ENCODE measurements at regions not wholly inside any gene's neighbourhood (a gene's known extent, or its start where the extent isn't known, plus 50 kb on each side); places are given as distances from the start of the nearest gene placed in this dataset.
"Not testable (repeated sequence)": the region's sequence is repeated elsewhere in the genome, so short reads cannot be mapped to it uniquely, and the experiment has no call there.

DNA sequence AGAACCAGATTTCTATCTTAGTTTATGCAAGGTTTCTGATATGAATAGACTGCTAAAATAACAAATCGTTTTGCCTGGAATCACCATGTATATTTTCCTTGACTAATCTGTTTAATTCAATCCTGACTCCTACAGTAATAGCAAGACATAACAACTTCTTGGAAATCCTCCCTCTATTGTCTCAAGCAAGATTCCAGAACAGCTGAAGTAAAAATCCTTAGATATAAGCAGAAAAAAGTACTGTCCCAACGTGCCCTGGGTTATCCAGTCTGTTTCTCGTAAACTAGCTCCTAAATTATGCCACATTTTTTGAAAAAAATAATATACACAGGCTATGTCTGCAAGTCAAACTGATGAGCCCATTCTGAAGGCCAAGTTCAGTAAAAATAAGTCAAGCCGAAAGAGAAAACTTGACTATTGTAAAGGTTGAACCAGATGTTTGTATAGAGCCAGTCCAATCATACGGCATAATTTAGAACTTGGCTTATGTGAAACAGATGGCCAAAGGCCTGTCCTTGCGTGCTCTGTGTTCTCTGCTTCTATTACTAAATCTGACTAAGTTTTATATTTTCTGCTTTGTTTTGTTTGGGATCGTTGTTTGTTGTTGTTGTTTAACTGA is 341.6 kb upstream of the NRSN1 start:
- DNase-seq (ENCODE audit: extremely low read depth, low read depth): no peak

DNA sequence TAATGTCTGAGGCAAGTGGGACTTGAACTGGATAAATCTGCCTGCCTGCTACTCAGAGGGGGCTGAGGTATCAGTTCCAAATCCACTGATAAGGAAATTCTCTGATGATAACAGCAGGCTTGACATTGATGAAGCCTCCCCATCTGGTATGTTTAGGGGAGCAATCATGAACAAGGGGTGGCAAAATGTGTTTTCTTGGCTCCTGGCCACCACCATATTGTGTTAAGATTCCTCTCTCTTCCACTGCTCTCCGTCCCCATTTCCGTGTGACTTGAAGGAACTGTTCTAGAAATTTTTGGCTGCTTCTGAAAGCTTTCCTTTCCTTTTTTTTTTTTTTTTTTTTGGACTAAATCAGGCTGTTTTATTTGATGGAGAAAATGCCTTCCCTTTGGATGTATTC is 335.3 kb upstream of the NRSN1 start:
- no peak for DNase-seq (ENCODE audit: extremely low read depth, low read depth)

DNA sequence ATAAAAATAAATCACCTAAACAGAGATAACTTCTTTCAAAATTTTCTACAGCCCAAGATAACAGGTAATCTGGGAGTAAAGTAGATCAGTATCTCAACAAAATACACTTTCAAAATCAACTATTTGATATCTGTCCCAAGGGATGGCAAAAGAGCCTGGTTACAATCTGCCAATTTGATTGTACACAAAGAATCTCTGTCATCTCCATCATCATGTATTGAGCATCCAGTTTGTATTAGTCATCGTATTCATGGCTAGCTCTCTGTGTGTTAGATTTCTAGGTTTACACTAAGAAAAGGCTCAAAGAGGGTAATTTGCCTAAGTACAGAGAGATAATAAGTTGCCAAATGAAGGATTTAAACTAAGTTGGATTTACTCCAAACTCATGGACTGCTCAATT is 329.0 kb upstream of the NRSN1 start:
- no peak for DNase-seq (ENCODE audit: extremely low read depth, low read depth)

DNA sequence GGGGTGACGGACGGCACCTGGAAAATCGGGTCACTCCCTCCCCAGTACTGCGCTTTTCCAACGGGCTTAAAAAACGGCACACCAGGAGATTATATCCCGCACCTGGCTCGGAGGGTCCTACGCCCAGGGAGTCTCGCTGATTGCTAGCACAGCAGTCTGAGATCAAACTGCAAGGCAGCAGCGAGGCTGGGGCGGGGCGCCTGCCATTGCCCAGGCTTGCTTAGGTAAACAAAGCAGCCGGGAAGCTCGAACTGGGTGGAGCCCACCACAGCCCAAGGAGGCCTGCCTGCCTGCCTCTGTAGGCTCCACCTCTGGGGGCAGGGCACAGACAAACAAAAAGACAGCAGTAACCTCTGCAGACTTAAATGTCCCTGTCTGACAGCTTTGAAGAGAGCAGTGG is 321.7 kb upstream of the NRSN1 start:
- DNase-seq (ENCODE audit: extremely low read depth, low read depth): not testable (repeated sequence)

DNA sequence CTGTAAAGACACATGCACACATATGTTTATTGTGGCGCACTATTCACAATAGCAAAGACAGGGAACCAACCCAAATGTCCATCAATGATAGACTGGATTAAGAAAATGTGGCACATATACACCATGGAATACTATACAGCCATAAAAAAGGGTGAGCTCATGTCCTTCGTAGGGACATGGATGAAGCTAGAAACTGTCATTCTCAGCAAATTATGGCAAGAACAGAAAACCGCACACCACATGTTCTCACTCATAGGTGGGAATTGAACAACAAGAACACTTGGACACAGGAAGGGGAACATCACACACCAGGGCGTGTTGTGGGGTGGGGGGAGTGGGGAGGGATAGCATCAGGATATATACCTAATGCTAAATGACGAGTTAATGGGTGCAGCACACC is 304.9 kb upstream of the NRSN1 start:
- DNase-seq (ENCODE audit: extremely low read depth, low read depth): not testable (repeated sequence)

DNA sequence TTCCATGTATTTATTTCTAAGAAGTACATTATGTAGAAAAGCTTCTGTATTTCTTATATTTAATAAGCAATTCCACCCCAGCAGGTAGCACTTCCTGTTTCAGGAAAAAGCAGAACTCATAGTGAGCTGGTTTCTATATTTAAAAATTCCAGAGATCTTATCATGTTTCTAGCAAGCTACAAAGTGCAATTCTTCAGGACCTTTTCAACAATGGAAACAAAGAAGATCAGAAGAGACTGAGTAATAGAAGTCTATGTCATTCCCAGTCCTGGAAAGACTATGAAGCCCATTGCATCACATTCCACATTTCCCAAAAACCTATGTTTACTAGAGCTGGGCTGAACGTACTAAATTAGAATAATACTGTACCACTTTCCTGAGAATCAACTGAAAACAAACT is 302.6 kb upstream of the NRSN1 start:
- no peak for DNase-seq (ENCODE audit: extremely low read depth, low read depth)

DNA sequence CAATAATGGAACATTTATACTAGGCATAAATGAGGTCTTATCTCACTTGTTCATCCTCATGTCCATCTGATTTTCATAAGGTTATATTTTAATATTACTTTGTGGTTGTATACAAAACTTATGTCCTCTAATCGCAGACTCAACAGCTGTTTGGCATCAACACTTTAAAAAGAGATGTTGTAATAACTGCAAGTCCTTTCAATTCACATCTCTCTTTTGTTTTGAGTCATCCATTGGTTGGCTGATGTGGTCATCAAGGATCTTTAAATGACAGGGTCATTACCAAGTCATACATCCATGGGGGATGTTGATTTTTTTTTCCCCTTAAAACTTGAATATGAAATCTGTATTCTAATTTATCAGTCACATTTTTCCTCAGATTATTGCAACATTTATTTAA is 299.4 kb upstream of the NRSN1 start:
- no peak for DNase-seq (ENCODE audit: extremely low read depth, low read depth)

GRCh38 chr6:23828861-23829260 is 297.2 kb upstream of the NRSN1 start:
- DNase-seq (ENCODE audit: extremely low read depth, low read depth): no peak

GRCh38 chr6:23841116-23841515 is 284.9 kb upstream of the NRSN1 start:
- DNase-seq (ENCODE audit: extremely low read depth, low read depth): no peak

GRCh38 chr6:23842760-23843159 is 283.3 kb upstream of the NRSN1 start:
- DNase-seq (ENCODE audit: extremely low read depth, low read depth): no peak

DNA sequence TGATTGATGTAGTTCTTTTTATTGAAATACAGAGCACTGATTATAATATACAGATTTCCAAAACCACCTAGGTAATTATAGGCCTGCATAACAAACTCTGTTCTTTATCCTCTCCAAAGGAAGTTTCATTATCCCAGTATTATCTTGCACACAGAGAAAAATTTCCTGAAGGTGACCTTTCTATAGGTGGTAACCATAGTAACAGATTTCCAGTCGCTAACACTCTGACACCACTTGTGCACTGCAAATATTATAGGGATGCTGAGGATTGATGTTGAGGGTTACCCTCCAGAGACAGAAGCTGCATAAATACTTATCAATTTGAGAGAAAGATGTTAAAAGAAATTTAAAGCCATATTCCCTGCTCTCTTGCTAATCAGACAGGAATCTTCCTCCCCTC is 274.5 kb upstream of the NRSN1 start:
- DNase-seq (ENCODE audit: extremely low read depth, low read depth): no peak

- DNase-seq (ENCODE audit: extremely low read depth, low read depth): not testable (repeated sequence)
These were observed 272.4 kb upstream of the NRSN1 start for GRCh38 chr6:23853566-23854133.

DNA sequence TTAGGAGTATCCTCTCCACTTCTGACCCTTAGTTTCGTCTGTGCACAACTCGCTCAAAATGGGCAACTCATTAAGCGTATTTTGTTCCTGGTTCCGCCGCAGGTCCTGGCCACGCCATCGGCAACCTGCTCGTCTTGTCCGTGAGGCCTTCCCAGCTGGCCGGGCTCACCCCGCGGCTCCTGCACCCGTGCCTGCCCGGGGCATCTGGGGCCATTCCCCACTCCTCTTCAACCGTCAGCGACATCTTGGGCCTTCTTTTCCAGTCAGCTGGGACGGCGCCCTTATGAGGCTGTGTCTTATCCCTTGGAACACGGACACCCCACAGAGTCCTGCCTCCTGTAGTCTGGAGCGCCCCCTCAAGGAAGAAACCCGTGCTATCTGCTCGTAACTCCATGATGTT is 271.9 kb upstream of the NRSN1 start:
- not testable (repeated sequence) for DNase-seq (ENCODE audit: extremely low read depth, low read depth)

DNA sequence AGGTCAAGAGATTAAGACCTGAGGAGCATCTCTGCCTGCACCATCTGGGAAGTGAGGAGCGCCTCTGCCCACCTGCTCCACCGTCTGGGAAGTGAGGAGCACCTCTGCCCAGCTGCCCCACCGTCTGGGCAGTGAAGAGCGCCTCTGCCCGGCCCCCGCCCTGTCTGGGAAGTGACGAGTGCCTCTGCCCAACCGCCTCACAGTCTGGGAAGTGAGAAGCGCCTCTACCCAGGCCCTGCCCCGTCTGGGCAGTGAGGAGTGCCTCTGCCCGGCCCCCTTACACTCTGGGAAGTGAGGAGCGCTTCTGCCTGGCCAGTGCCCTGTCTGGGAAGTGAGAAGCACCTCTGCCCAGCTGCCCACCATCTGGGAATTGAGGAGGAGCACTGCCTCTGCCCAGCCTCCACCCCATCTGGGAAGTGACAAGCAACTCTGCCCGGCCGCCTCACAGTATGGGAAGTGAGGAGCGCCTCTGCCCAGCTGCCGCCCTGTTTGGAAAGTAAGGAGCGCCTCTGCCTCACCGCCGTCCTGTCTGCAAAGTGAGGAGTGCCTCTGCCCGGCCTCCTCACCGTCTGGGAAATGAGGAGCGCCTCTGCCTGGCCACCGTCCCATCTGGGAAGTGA is 270.4 kb upstream of the NRSN1 start:
- DNase-seq (ENCODE audit: extremely low read depth, low read depth): no peak

DNA sequence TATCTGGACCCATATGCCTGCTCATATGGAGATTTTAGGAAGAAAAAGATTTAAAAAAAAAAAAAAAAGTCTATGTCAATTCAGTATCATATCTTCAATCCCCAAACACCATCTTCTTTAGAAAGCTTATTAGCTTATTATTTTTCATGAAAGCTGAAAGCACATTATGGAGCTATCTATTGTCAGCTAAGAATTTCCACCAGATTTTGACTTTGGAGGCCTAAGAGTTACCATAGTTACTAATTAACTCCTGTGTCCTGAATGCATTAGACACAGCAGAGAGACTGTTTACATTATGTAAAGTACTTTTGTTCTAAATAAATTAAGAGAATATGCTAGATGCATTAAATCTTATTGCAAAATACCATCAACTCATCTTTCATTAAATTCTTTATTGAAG is 255.5 kb upstream of the NRSN1 start:
- DNase-seq (ENCODE audit: extremely low read depth, low read depth): no peak

DNA sequence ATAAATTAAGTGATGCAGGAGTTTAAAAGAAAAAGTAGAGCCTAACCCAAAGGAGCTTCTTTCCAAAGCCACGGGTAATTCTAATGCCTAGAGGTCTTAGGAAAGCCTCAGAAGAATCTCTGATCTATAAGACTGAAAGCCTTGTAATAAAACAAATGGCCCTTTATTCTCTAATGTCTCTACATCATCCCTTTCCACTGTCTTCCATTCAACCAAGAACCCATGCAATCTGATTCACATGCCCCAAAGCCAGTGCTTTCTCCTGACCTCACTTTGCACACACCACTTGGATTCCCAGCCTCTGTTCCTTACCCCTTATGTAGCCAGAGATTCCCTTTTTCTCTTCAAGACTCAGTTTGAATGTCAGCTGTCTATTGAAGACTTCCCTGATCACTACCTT is 252.9 kb upstream of the NRSN1 start:
- no peak for DNase-seq (ENCODE audit: extremely low read depth, low read depth)

GRCh38 chr6:23875006-23875405 is 251.0 kb upstream of the NRSN1 start:
- DNase-seq (ENCODE audit: extremely low read depth, low read depth): no peak

- no peak for DNase-seq (ENCODE audit: extremely low read depth, low read depth)
These were observed 246.2 kb upstream of the NRSN1 start for GRCh38 chr6:23879816-23880215.

DNA sequence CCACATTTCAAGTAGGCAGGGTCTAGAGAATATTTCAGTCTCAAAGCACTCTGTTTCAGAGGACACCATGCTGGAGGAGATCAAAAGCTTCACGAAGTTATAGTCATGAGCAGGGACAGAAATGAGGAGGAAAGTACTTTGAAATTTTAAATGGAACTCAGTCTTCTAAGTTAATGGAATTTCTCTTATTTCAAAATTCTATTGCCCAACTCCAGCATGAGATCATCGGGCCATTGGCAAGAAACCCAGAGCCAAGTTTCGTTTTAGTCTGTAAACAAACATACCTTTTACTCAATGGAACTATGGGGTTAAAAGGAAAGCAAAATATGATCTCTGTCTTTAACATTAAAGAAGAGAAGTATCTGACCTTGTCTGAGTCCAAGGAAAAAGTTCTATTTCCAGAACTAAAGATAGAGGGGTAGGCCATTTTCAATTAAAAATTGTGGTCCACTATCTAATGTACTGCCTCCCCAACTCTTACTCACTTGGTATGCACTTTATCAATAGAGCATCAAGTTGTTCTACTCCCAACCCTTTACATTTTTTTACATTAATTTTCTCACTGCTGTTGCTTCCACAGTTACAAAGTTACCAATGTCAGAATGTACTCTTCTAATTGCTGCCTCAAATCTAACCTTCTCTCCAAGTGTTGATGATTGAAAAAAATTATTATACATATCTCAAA is 235.3 kb upstream of the NRSN1 start:
- no peak for DNase-seq (ENCODE audit: extremely low read depth, low read depth)

DNA sequence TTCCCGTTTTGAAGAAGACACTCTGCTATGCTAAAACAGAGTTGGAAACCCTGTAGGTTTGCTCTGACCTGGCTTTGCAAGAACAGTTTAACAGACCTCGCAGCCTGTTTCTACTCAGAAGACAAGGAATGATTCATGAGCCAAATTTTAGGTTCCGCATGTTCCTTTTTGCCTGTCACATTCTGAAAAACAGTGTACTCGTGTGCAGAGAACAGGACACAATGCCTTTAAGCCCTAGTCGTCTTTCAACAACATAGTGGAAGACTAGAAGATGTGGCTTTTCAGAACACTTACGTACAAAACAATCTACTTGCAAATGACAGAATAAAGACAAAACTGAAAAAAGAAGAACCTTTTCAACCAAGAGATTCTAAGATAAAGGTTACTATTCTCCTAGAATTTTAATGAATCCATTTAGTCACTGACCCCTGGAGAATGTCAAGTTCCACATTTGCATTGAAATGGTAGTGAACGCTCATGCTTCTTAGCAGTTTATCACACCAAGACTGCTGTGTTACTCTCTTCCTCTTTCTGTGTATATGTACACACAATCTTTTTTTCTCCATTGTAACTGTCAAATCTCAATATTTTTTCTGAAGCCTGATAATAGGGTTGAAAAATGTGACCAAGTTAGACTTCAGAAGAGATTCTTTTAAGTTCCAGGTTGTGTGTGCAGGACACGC is 220.7 kb upstream of the NRSN1 start:
- DNase-seq (ENCODE audit: extremely low read depth, low read depth): no peak

DNA sequence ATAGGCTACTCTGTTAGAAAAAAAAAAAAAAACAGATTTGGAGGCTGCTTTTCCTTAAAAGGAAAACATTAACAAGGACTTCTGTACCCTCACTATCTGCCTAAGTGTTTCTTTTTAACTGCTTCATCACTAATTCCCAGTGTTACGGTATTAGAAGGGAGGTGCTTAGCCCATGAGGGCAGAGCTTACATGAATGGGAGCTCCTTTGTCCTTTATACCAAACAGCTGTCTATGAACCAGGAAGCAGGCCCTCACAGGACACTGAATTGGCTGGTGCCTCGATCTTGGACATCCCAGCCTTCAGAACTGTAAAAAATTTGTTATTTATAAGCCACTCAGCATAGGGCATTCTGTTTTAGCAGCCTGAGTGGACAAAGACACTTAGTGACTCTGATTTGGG is 215.6 kb upstream of the NRSN1 start:
- no peak for DNase-seq (ENCODE audit: extremely low read depth, low read depth)
